ENCODE measurements at regions not wholly inside any gene's neighbourhood (a gene's known extent, or its start where the extent isn't known, plus 50 kb on each side); places are given as distances from the start of the nearest gene placed in this dataset.

DNA sequence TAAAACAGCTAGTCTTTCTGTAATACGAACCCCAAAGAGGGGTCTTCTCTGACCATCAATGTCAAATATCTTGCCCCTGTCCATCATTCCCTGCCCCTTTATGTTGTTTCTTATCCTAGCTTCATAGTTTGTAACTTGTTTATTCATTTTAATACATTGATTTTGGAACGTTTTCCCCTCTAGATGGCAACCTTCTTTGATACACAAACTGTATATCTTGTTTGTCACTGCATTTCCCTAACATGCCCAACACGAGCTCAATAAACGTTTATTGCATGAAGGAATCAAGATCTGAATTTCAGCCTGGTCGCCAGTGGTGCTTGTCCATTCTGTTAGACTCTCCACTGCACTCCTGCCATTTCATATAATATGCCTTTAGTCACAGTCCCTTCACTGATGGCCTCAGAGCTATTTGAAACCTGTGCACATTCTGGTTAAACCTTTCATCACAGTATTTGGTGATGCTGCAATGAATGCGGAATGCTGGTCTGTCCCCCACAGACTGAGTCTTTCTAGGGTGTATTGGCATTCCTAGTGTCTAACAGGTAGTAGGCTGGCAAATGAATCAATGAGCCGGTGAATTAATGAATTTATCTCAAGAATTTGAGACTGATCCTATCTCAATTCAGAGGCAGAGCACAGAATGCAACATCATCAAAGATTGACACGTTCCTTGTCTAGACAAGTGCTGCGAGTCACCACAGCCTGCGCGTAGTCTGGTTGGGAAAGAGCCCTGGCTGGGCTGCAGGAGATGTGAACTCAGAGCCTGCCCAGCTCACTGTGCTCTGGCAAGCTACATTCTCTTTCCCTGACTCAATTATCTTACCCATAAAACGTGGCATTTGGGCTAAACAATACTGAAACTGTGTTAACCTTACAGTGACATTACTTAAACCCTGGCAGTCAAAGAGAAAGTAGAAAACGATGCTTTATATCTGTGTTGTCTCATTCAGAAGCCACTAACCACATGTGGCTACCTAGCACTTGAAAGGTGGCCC is 55.2 kb upstream of the FRMD4A start:
- DNase-seq, result no peak

DNA sequence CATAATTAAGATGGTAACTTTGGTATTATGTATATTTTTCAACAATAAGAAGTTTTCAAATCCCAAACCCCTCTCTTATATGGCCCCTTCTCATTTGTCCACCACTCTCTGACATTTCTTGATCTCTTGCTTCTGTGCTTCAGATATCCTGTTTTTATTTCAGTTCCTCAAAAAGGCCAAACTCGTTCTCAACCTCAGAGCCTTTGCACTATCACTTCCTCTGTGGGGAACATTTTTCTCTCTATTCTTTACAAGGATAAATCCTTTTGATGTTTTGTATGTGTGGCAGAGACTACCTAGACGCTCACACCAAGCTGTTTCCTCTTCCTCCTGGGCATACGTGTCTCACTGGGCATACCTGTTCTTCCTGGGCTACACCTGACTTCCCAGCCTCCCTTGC is 54.2 kb upstream of the FRMD4A start:
- DNase-seq, result no peak

DNA sequence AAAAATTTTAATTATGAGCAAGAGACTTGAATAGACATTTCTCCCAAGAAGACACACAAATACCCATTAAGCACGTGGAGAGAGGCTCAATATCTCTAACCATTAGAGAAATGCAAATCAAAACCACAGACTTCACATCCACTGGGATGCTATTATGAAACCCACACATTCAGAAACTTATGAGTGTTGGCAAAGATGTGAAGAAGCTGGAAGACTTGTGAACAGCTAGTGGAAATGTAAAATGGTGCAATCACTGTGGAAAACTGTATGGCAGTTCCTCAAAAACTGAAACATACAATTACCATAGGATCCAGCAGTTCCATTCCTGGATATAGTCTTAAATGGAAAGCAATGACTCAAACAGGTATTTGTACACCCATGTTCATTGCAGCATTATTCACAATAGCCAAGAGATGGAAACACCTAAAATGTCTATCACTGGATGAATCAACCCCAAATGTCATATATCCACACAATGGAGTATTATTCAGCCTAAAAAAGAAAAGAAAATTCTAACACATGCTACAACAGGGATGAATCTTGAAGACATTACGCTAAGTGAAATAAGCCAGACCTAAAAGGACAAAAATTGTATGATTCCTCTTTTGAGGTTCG is 53.5 kb upstream of the FRMD4A start:
- DNase-seq, result no peak

GRCh38 chr10:14383266-14383665 is 52.5 kb upstream of the FRMD4A start:
- DNase-seq, result no peak

- DNase-seq, result no peak
Measured at GRCh38 chr10:14382531-14382930, 51.8 kb upstream of the FRMD4A start.

GRCh38 chr10:14382022-14382421 is 51.3 kb upstream of the FRMD4A start:
- DNase-seq, result no peak

- DNase-seq, result no peak
Measured at GRCh38 chr10:14381475-14381874, 50.8 kb upstream of the FRMD4A start.

DNA sequence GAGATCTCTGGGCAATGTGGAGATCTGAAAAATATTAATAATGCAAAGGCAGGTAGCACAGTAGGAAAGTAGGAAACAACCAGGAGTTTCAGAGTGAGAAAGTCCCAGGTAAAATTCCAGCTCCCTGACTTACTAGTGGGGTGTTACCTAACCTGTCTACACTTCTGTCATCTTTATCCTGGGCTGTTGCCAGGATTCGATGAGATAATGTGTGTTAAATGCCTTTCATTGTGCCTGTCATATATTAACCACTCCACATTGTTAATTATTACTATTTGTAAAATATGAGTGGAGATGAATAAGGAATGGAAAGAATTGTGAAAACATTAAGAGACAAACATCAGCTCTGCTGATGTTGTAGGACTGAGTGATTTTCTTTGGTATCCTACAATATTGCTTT is 50.0 kb upstream of the FRMD4A start:
- DNase-seq, result no peak
